ENCODE measurements at regions not wholly inside any gene's neighbourhood (a gene's known extent, or its start where the extent isn't known, plus 50 kb on each side); places are given as distances from the start of the nearest gene placed in this dataset.

GRCh38 chr1:113014508-113014907, 58.5 kb upstream of the LRIG2 start:
- Mint-ChIP-seq H3K9me3 (ENCODE audit: unreplicated experiment) (no peaks in the 10 kb centered on the region), H3K27ac (ENCODE audit: low read depth, unreplicated experiment) (no peak overlapping the region), H3K4me3 (ENCODE audit: unreplicated experiment) (no peak overlapping the region), H3K36me3 (ENCODE audit: insufficient read depth, unreplicated experiment) (peaks cover 41% of the 10 kb centered on the region), H3K4me1 (ENCODE audit: insufficient read depth, unreplicated experiment) (no peaks in the 10 kb centered on the region), H3K27me3 (ENCODE audit: insufficient read depth, unreplicated experiment) (no peaks in the 10 kb centered on the region)
- no peak for DNase-seq (ENCODE audit: unreplicated experiment)
- intact Hi-C loops (cut with micrococcal nuclease) = no loop called here
- no peak for TF ChIP-seq CTCF (IDR thresholded peaks at IDR 0.05; ENCODE audit: unreplicated experiment)
- no TSS peak for BruUV-seq (replicated peaks)
- POLR2A ChIA-PET = interaction anchor here (0.8 to 1.4 kb wide), 3 partner anchors 10 to 96 kb away, joined by 3 to 7 read pairs (median 3); no protein-coding TSS in a partner anchor
- CTCF ChIA-PET = interaction anchor here (0.6 to 1.5 kb wide), 5 partner anchors 14 to 206 kb away, joined by 3 to 8 read pairs (median 5); no protein-coding TSS in a partner anchor

GRCh38 chr1:113018911-113019310, 54.1 kb upstream of the LRIG2 start:
- H3K36me3 Mint-ChIP-seq (ENCODE audit: insufficient read depth, unreplicated experiment) = peaks cover 15% of the 10 kb centered on the region
- H3K27ac Mint-ChIP-seq (ENCODE audit: low read depth, unreplicated experiment) = peak overlapping the region; percentile 90
- H3K27me3 Mint-ChIP-seq (ENCODE audit: insufficient read depth, unreplicated experiment) = no peaks in the 10 kb centered on the region
- CTCF ChIA-PET = interaction anchor here (0.6 to 0.7 kb wide), 2 partner anchors 137 to 303 kb away, joined by 4 to 5 read pairs; no protein-coding TSS in a partner anchor
- POLR2A ChIA-PET = no interaction called here
- TSS peak; percentile 10 for BruUV-seq (replicated peaks)
- H3K4me1 Mint-ChIP-seq (ENCODE audit: insufficient read depth, unreplicated experiment) = peaks cover 10% of the 10 kb centered on the region
- H3K9me3 Mint-ChIP-seq (ENCODE audit: unreplicated experiment) = no peaks in the 10 kb centered on the region
- no peak for DNase-seq (ENCODE audit: unreplicated experiment)
- no peak overlapping the region for H3K4me3 Mint-ChIP-seq (ENCODE audit: unreplicated experiment)
- intact Hi-C loops (cut with micrococcal nuclease) = no loop called here
- TF ChIP-seq CTCF (IDR thresholded peaks at IDR 0.05; ENCODE audit: unreplicated experiment) = no peak

- ChIA-PET POLR2A (interaction anchor here (0.6 to 2.5 kb wide), 16 partner anchors 9 to 1434 kb away, joined by 3 to 17 read pairs (median 6); partner anchors contain the start of genes LRIG2, RHOC and SLC16A1), CTCF (interaction anchor here (0.7 to 1.4 kb wide), 12 partner anchors 14 to 257 kb away, joined by 3 to 14 read pairs (median 3); partner anchors contain the start of gene LRIG2)
- no TSS peak for BruUV-seq (replicated peaks)
- peak; percentile 86 for DNase-seq (ENCODE audit: unreplicated experiment)
- H3K27ac Mint-ChIP-seq (ENCODE audit: low read depth, unreplicated experiment) = peak overlapping the region; percentile 90
- H3K36me3 Mint-ChIP-seq (ENCODE audit: insufficient read depth, unreplicated experiment) = peaks cover 6% of the 10 kb centered on the region
- H3K4me3 Mint-ChIP-seq (ENCODE audit: unreplicated experiment) = peak overlapping the region; percentile 32
- intact Hi-C loops (cut with micrococcal nuclease) = no loop called here
- no peak for TF ChIP-seq CTCF (IDR thresholded peaks at IDR 0.05; ENCODE audit: unreplicated experiment)
- H3K27me3 Mint-ChIP-seq (ENCODE audit: insufficient read depth, unreplicated experiment) = no peaks in the 10 kb centered on the region
- no peaks in the 10 kb centered on the region for H3K9me3 Mint-ChIP-seq (ENCODE audit: unreplicated experiment)
- H3K4me1 Mint-ChIP-seq (ENCODE audit: insufficient read depth, unreplicated experiment) = peaks cover 10% of the 10 kb centered on the region
Measured at GRCh38 chr1:113021430-113022085, 51.4 kb upstream of the LRIG2 start.

All from MCF 10A (cell line).